AG10803 (cell line): ENCODE measurements at regions not wholly inside any gene's neighbourhood (a gene's known extent, or its start where the extent isn't known, plus 50 kb on each side); places are given as distances from the start of the nearest gene placed in this dataset.

ENCODE experiments used
- DNase-seq: peaks from one replicate; pipeline ENCODE4 v3.0.0; 2010; ENCODE audit warnings: low read depth
- H3K4me3 ChIP-seq: 2 replicates; pipeline ENCODE4 v1.5.1; 2011; ENCODE audit warnings: mild to moderate bottlenecking, low read length, control low read depth
- TF ChIP-seq, protein P1 (sequence below): conservative IDR thresholded peaks from 2 replicates; pipeline ENCODE4 v1.5.1; 2011; ENCODE audit warnings: mild to moderate bottlenecking, low read length, control low read depth, inconsistent platforms

DNA sequence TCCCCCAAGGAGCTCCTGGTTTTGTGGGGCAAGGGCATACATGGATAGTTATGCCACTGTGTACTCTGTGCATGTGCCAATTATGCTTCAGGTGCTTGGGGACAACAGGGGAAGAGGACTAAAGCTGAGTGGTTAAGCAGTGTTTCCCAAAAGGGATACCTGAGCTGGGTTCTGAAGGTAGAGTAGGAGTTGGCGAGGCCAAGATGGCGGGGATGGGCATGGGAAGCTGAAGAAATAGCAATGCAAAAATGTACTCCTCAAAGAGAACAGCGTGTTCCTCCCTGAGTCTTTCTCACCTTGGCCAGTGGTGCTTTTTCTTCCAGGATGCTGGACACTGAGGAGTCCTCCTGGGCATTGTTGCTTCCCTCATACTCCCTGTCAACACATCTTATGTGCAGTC lies 90.0 kb upstream of the LARGE1 start:
- no peak overlapping the region for H3K4me3 ChIP-seq
- TF ChIP-seq, protein P1, sequence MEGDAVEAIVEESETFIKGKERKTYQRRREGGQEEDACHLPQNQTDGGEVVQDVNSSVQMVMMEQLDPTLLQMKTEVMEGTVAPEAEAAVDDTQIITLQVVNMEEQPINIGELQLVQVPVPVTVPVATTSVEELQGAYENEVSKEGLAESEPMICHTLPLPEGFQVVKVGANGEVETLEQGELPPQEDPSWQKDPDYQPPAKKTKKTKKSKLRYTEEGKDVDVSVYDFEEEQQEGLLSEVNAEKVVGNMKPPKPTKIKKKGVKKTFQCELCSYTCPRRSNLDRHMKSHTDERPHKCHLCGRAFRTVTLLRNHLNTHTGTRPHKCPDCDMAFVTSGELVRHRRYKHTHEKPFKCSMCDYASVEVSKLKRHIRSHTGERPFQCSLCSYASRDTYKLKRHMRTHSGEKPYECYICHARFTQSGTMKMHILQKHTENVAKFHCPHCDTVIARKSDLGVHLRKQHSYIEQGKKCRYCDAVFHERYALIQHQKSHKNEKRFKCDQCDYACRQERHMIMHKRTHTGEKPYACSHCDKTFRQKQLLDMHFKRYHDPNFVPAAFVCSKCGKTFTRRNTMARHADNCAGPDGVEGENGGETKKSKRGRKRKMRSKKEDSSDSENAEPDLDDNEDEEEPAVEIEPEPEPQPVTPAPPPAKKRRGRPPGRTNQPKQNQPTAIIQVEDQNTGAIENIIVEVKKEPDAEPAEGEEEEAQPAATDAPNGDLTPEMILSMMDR = no peak
- DNase-seq = no peak

GRCh38 chr22:34015642-34016041 lies 95.4 kb upstream of the LARGE1 start:
- no peak for DNase-seq

DNA sequence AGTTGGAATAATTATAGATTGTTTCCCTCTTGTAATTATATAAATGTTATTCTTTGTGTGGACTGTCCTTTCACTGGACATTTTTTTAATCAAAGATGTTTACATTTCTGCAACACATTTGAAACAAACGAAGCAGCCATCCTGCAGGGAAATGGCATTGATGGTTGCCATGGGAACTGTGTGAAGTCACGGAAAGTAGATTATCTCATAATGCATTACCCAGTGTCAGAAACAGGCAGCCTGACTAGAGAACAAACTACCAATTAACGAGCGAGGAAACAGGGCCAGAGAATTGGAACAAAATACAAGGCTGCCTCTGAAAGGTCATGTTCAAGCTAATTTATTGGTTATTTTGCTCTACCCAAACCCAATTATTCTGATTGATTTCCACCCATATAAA lies 96.9 kb upstream of the LARGE1 start:
- TF ChIP-seq, protein P1 = no peak
- H3K4me3 ChIP-seq = no peak overlapping the region
- DNase-seq = no peak

More at GRCh38 chr22:34015642-34016041, 95.4 kb upstream of the LARGE1 start:
- no peak overlapping the region for H3K4me3 ChIP-seq
- TF ChIP-seq, protein P1 = no peak

GRCh38 chr22:34019190-34019845 lies 99.0 kb upstream of the LARGE1 start:
- no peak for DNase-seq

GRCh38 chr22:34035209-34035608 lies 114.9 kb upstream of the LARGE1 start:
- H3K4me3 ChIP-seq = no peak overlapping the region
- TF ChIP-seq, protein P1 = no peak
- DNase-seq = no peak

More at GRCh38 chr22:34019190-34019845, 99.0 kb upstream of the LARGE1 start:
- H3K4me3 ChIP-seq = no peak overlapping the region
- TF ChIP-seq, protein P1 = no peak

DNA sequence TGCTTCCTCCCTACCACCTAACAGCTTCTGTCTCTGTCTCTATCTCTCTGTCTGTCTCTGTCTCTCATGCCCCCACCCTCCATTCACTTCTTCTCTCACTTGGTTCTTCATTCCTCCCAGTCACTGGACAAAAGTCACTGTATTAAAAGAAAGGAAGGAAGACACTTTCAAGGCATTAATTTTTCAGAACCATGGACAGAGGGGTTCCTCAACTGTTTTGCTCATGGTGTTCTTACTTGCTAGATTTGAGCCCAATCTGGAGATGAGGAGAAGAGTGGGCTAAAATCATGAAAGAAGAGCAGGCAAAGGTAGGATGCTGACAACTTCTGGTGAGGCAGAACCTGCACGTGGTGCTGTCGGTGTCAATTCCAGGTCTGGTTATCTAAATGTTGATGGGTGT lies 116.7 kb upstream of the LARGE1 start:
- no peak overlapping the region for H3K4me3 ChIP-seq
- TF ChIP-seq, protein P1 = no peak
- DNase-seq = no peak

DNA sequence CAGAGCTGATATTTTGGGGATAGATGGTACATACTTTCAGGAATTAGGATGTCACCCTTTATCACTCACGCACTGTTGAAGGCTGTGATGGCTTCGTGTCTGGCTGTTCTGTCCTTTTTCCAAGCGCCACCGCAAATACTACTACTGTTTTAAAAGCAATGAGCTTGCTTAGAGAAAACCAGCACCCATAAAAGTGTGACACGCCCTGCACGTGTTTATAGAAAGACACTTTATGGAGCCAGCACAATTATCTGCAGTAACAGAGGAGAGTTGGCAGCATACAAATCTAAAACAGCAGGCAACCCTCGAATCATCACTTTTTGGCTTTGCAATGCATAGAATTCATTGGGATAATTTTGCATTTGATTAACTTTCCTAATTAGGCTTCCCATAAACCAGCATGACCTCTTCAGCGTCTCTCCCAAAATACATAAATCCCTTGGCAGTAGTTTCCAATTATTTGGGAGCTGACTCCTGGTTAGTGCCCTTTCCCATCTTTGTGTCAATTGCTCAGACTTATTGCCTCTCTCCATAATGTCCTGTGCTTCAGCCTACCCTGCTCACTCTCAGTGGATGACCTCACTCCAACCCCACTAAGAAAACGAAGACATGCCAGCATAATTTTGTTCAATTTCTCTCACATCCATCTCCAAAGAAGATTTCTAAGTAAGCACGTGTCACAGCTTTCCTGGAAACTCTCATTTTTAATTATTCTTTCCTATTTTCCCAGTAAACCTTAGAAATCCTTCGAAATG lies 118.7 kb upstream of the LARGE1 start:
- DNase-seq = no peak
- H3K4me3 ChIP-seq = no peak overlapping the region
- TF ChIP-seq, protein P1 = no peak
